NCI-H82 treated with DMSO at 0.1 percent for 48 hours (cell line): ENCODE measurements at regions not wholly inside any gene's neighbourhood (a gene's known extent, or its start where the extent isn't known, plus 50 kb on each side); places are given as distances from the start of the nearest gene placed in this dataset.

Experiments
- DNase-seq: peaks from one replicate; lab custom pipeline; 2025; ENCODE audit not compliant: unreplicated experiment; lab: John Stamatoyannopoulos, UW

DNA sequence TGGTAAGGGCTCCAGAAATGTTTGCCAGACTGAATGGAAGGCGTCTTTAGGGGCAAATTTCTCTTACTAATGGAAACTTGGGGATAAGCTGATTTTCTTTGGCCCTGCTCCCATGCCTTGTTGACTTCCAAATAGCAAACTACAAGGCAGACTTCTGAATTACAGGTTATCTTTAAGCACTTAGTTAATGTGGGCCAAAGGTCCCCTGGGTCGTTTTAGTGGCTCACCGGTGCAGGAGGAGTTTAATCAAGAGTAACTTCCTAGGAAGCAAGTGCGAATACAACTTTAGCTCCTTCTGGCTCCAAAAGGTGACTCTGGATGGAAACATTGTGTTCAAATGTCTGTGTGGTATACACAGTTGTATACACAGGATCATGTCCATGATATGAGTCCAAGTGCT lies 323.6 kb downstream of the SLITRK2 start:
- DNase-seq = no peak

DNA sequence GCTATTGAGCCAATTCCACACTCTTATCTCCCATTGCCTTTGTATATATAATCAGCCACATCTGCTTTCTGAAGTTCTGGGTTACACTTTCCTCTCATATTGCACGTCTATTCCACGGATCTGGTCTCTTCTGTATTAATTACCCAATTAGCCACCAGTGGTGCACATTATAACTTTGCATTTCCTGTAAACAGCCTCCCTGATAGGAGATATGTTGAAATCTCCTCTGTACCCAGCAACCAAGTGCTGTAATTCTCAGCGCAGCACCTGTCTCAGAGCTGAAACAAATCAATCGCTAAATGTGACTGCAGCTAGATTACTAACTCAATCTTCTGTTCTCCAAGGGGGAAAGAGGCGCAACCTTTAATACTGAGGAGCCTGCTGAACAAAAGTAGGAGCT lies 326.4 kb downstream of the SLITRK2 start:
- DNase-seq = no peak

DNA sequence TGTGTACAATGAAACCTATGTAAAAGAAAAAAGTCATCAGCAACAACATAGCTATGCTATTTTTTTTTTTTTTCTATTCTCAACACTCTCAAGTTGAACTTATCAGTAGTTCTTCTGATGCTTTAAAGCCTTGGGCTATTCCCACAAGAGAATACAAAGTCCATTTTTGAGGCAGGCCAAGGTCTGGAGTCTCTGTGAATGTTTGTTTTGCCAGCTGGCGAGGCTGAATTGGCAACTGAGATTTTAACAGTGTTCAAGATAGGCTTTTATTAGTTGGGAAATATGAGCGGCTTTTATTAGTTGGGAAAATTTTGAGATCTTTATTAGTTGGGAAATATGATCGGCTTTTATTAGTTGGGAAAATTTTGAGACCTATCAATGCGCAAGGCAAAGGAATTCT lies 336.6 kb downstream of the SLITRK2 start:
- no peak for DNase-seq

DNA sequence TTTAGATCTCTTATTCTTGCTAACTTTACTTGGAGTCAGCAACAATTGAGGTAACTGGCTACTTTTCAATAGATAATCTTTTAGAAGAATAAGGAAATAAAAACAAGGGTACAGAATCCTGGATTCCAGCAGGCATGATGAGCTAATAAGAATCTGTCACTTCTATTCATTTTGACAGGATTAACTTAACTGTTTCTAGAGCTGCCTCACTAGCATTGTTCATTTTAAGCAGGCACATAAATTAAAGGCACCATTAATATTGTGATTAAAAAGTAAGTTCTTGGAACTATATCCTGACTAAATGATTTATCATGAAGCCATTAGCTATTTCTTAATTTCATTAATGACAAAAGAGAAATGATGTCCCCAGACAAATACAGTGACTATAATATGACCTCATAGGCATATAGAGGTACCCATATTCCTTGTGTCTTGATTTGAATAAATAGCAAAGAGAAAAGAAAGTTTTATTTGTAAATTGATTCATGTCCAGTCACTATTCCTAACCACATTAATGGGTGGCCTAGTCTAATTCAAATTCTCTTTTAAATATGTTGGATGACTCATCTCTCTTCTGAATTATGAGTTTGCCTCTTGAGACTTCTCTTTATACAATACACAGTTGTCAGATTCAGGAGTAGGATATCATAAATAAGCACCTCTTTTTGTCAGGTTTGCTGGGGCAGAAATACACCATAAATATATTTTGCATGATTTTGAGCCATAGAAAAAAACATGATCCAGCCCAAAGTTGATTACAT lies 343.0 kb downstream of the SLITRK2 start:
- no peak for DNase-seq

DNA sequence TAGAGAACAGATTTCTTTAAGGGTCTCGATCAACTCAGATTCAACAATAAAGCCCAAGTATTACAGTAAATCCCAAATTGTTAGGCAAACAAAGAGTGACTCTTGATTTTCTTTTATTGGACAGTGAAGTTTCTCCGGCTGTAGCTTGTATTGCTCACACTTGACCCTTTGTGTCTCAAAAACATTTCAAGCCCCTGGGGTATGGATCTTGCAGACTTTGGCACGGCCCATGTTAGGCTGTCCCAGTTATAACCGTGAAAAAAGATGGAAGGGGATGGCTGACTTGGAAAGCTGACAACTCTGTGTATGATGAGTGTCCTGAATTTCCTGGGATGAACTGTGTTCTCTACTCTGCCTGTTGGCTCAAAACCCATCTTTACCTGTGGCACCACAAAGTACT lies 356.1 kb downstream of the SLITRK2 start:
- no peak for DNase-seq

DNA sequence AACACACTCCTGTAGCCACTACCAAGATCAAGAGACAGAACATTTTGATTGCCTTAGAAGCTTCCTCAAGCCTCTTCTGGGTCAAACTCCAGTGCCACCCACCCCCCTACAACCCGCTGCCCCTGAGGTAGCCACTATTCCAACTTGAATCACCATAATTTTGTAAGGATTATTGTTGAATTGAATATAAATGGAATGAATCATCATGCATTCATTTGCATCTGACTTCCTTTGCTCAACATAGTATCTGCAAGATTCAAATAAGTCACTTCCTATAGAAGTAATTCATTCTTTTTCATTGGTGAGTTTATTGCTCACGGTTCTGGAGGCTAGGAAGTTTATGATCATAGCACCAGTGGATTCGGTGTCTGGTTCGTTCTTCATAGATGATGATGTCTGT lies 364.2 kb downstream of the SLITRK2 start:
- no peak for DNase-seq

DNA sequence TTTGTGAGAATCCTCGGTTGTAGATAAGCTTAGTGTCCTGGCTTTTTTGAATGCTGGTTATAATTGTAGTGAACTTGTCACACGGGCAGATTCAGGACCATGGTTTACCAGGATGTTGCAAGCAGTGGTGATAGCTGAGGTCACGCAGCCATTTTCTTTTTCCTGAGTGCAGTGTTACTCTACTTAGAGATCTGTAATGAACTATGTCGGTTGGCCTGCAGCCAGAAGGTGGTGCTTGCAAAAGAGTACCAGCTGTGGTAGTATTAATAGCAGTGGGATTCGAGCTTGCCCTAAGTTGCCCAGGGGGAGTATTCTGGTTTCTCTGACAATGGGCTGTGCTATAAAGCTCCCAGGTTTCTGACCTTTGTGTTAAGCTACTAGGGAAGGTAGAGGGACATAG lies 368.9 kb downstream of the SLITRK2 start:
- no peak for DNase-seq

DNA sequence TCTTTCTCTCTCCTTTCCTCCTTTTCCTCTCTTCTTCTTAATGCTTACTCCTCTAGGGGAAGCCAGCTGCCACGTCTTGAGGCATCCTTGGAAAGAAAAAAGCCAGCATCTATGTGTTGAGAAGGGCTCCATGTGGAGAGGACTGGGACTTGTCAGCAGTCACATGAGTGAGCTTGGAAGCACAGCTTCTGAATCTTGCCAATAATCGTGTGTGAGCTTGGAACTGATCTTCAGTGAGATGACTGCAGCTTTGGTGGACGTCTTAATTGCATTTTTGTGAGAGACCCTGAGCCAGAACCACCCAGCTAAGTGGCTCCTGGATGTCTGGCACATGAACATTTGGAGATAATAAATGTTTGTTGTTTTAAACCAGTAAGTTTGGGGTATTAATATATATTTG lies 371.7 kb downstream of the SLITRK2 start:
- no peak for DNase-seq

DNA sequence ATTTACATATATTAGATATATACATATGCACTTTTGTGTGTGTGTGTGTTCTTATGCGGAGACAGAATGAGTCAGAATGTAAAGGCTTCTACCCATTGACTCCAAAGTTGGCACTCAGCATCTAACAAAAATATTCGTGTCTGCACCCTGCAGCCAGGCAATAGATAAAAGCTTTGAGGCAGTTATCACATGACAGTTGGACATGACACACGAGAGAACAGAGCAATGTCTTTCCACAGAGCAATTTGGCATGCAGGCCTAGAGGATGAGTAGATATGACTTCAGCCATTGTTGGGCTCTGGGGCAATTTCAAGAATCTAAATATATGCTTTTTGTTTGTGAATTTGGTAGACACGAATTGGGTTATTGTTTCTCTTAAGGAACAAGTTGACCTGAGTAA lies 391.2 kb downstream of the SLITRK2 start:
- DNase-seq = no peak

DNA sequence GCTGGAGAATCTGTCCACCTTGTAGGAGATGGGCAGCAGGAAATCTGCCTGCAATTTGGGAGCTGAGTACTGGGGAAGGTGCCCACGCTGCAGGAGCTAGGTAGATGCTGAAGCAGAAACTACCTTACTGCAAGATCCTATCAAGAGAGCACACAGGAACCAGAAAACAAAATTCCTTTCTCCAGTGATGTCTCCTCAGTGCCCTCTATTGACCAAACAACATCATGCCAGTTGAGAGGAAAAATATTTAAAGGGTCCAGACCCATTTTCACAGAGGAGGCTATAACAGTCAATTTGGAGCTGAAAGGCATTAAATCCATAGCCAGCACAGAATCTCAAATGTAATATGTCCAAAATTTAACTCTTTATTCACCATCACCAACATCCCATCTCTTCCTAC lies 406.8 kb downstream of the SLITRK2 start:
- DNase-seq = peak; percentile 20

DNA sequence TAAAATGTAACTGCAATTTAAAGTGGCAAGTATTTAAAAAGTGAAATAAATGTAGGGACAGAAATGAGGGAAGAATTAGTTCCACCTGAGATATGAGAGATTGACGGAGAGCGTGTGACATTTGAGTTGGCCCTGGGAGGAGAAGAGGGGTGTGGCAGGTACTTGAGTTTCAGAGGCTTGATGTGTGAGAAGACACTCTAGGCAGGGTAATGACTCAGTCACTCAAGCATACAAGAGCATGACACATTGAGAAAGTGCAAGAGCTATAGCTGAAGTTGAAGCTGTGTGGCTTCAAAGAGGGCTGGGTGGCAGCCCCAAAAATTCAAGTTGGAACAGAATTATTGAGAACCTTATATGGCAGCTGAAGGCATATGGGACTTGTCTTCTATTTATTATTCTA lies 420.5 kb downstream of the SLITRK2 start:
- DNase-seq = no peak

DNA sequence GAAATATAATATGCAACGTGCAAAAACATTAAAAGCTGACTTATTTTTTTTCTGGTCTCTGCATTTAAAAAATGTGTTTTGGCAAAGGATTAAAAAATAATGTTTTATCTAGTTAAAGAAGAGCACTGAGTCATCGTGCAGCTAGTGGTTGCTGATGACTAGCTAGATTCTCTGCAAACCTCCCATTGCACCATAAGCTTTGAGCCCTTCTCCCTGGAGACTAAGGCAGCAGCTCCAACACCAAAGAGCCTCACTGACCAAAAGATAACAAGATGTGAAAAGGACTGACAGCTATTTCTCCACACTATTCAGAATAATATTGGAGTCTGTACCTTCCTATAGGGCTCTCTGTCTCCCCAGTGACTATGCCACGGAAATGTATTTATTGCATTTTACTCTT lies 424.3 kb downstream of the SLITRK2 start:
- no peak for DNase-seq

DNA sequence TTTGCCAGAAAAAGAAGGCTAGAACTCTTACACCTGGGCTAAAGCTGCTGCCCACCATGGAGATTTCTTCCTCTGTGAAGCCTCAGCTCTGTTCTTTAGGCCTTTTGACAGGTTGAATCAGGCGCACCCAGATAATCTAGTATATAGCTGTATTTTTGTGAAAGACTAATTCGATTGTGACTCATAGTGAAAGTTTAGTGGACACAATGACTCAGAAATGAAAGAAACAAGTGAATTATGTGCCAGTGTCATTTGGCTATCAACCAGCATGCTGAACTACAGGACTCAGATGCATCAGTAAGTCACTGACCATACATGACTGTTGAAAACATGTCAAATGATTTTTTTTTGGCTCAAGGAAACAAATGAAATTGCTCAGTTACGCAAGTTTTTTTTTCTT lies 425.4 kb downstream of the SLITRK2 start:
- DNase-seq = no peak

DNA sequence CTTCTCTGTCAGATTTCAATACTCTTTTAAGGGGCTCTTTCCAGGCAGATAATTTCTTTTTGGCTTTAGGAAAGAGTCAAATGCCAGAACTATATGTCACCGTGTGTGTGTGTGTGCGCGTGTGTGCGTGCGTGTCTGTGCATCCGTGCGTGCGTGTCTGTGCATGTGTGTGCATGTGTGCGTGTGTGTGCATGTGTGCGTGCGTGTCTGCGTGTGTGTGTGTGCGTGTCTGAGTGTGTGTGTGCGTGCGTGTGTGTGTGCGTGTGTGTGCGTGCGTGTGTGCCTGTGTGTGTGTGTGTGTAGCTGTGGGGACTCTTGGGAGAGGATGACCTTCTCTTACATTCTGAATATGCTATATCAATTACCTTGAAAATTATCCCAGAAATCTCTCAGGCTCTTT lies 441.6 kb downstream of the SLITRK2 start:
- no peak for DNase-seq

DNA sequence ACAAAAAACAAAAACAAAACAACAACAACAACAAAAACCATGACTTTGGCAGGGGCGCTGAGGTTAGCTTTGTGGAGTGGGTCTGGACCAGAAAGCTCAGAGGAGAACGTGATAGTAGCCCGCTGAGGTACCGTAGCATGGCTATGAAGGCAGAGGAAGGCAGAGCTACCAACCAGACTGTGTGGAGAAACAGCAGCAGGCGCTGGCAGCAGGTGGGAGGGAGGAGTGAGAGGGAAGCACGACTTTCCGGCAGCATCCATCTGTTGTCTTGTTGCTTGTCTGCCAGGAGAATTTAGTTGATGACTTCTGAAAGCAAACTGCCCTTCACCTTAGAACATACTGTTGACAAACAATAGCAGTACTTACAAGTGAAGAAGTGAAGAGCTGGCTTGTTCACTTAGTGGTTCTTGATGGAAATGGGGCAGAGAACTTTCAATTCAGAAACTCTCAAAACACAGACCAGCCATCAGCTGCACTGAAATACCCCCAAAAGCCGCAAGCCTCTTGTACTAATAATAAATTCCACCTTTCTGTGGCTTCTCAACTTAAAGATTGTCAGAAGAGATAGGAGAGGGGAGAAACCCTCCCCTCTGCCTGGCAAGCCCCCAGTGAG lies 447.2 kb downstream of the SLITRK2 start:
- DNase-seq = peak; percentile 86

DNA sequence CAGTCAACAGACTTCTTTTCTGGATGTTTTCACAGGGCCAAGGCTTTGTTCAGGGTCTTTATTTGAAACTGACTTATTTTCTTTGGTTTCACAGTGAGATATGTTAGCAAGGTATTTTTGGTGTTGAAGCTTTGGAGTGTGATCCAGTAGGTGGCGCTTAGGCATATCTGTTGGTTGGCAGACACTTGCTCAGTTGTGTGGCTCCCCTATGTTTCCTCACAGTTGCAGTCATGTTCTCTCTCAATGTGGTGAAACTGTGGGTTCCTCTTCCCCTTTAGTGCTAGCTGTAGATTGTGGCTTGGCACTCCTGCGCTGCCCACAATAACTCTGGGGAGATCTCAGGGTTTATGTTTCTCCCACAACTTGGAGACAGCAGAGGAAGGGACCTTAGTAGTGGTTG lies 460.8 kb downstream of the SLITRK2 start:
- no peak for DNase-seq
